Activated CD4-positive, alpha-beta T cell treated with anti-CD3 and anti-CD28 coated beads for 24 hours (primary cell): ENCODE measurements at regions not wholly inside any gene's neighbourhood (a gene's known extent, or its start where the extent isn't known, plus 50 kb on each side); places are given as distances from the start of the nearest gene placed in this dataset.
"Not testable (repeated sequence)": the region's sequence is repeated elsewhere in the genome, so short reads cannot be mapped to it uniquely, and the experiment has no call there.

ENCODE experiments used
- DNase-seq, 2 donors: peaks; one replicate each; pipeline ENCODE4 v3.0.0-alpha.2; 2020; ENCODE audit warnings: low read depth in 2 of 2

GRCh38 chr4:66929748-66930147 is 615.6 kb downstream of the CENPC start:
- DNase-seq: no peak

- not testable (repeated sequence) for DNase-seq
These were observed 616.4 kb downstream of the CENPC start for GRCh38 chr4:66928881-66929280.

DNA sequence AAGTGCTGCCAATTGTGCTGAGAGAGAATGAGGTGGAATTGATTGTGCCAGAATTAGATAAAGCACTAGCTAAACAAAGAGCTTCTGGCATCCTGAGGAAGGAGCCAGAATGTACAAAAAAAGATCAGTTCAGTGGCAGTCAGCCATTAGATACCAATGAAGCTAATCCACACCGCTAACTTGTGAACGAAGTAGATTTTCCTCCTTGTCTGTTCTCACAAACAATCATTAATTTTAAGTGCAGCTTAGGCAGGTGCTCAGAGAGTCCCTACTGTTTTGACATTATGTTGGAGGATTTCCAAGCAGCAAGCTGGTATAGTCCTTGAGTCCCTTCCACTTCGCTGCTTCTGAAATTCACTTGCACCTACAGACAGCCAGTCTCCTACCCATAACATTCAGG is 617.4 kb downstream of the CENPC start:
- DNase-seq: no peak

DNA sequence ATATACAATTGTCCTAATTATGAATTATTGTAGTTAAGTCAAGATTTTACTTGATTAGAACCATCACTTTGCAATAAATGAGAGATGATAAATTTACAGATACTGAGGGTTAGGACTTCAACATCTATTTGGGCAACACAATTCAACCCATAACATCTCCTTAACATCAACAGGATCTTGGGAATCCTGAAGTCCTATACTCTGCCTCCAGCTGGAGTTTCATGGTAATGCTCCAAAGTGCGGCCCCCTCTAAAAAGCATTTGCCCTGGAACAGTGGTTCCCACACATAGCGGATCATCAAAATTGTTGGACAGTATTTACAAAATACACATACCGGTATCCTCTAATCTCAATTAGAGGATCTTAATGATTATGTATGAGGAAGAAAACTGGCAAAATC is 618.6 kb downstream of the CENPC start:
- no peak for DNase-seq

- no peak for DNase-seq
These were observed 622.0 kb downstream of the CENPC start for GRCh38 chr4:66923081-66923865.

- DNase-seq: no peak
These were observed 623.9 kb downstream of the CENPC start for GRCh38 chr4:66921433-66921832.

- no peak for DNase-seq
These were observed 624.8 kb downstream of the CENPC start for GRCh38 chr4:66920514-66920913.

- DNase-seq: no peak
These were observed 633.4 kb downstream of the CENPC start for GRCh38 chr4:66911880-66912279.

GRCh38 chr4:66906314-66906713 is 639.0 kb downstream of the CENPC start:
- no peak for DNase-seq

DNA sequence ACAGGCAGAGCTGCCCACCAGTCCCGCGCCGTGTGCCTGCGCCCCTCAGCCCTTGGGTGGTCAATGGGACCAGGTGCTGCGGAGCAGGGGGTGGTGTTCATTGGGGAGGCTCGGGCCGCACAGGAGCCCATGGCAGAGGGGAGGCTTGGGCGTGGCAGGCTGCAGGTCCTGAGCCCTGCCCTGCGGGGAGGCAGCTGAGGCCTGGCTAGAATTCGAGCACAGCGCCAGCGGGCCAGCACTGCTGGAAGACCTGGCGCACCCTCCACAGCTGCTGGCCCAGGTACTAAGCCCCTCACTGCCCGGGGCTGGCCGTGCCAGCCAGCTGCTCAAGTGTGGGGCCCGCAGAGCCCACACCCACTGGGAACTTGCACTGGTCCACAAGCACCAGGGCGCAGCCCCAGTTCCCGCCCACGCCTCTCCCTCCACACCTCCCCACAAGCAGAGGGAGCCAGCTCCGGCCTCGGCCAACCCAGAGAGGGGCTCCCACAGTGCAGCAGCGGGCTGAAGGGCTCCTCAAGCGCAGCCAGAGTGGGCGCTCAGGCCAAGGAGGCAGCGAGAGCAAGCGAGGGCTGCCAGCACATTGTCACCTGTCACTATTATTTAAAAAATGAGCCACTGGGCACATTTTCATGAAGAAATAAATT is 645.8 kb downstream of the CENPC start:
- no peak for DNase-seq

DNA sequence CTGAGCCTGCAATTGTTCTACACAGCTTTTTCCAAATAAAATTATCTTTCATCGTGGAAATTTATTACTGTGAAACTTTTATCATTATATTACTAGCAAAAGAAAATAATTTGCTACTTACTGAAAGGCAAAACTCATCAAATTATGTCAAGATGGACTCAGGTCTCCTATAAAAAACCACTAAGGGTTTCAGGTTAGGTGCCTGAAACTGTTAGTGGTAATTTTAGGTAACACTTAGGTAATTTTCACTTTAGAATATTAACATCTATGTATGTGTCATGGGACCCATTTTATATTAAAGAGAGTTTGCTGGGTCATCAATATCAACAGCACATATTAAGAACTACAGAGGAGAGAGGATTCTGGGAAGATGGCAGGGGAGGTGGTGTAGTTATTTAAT is 651.5 kb downstream of the CENPC start:
- DNase-seq: no peak

GRCh38 chr4:66887061-66887460 is 658.2 kb downstream of the CENPC start:
- DNase-seq: no peak

- DNase-seq: no peak
These were observed 659.7 kb downstream of the CENPC start for GRCh38 chr4:66885501-66886165.

- no peak for DNase-seq
These were observed 668.4 kb downstream of the CENPC start for GRCh38 chr4:66876946-66877345.

GRCh38 chr4:66872661-66873060 is 672.6 kb downstream of the CENPC start:
- no peak for DNase-seq

DNA sequence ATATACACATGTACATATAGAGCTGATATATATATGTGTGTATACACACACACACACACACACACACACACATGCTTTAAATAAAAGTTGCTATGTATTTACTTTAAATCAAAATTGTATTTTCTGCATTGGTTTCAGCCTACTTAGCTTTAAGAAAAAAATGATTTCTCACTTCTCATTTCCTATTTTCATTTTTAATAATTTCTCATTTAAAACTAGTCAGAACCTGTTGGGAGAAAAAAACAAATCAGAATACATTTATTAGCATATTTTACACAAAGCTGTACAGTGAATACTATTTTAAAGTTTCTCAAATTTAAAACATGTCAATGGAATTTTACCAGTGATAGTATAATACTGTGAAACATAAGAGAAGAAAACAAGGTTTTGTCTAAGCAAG is 681.8 kb downstream of the CENPC start:
- DNase-seq: no peak

GRCh38 chr4:66855956-66856355 is 689.3 kb downstream of the CENPC start:
- no peak for DNase-seq

DNA sequence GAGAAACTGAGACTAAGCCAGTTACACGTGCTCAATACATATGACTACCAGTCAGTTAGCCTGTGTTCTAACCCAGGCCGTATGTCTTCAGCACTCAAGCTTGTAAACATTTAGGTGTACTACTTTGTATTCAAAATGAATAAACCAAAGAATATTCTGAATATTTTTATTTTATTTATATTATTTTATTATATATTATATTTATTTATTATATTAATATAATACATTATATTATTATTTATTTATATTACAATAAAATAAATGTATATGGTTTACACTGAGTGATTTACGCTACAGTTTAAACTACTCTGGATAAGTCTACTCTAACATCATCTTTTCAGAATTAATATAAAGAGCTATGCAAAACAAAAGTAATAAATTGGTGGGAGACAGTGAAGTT is 691.5 kb downstream of the CENPC start:
- no peak for DNase-seq

- no peak for DNase-seq
These were observed 692.5 kb downstream of the CENPC start for GRCh38 chr4:66852843-66853242.

DNA sequence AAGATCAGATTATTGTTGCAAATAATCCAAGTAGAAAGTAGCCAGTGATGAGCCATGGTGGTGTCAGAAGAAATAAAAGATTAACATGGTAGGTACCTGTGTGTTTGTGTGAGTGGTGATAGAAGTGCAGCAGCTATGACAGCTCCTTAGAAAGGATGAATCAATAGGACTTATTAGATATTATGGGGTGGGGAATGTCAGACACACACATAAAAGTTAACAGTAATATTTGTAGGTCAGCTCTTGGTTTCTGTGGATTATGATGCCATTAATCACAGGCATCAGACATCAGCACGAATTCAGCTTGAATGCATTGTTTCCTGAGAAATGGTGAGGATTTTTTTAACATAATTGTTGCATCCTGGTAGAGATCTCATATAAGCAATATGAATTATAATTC is 695.7 kb downstream of the CENPC start:
- no peak for DNase-seq

DNA sequence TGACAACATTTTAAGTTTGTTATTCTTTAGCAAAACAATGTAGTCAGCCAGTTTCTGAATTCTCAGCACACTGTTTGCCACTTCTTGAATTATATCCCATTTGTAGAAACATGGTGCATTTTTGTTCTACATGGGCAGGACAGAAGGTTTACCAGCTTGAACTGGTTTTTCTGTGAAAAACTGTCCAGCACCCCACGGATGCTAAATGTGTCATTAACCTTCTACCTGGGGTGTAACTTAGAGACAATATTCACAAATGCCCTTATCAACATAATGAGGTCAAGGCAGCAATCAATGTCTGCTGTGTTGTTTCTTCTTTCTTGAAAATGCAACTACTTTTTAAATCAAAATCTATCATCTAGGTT is 702.6 kb downstream of the CENPC start:
- DNase-seq: no peak

- DNase-seq: no peak
These were observed 703.1 kb downstream of the CENPC start for GRCh38 chr4:66842026-66842723.
